Liver (tissue), 8 donors: ENCODE measurements at regions not wholly inside any gene's neighbourhood (a gene's known extent, or its start where the extent isn't known, plus 50 kb on each side); places are given as distances from the start of the nearest gene placed in this dataset.

Source experiments
- DNase-seq: peaks from one replicate; pipeline ENCODE4 v3.0.0-alpha.2; 2017; ENCODE audit warnings: low spot score
- H3K27ac ChIP-seq, 2 donors: one replicate each; pipeline ENCODE4 v1.7.0; 2013; ENCODE audit warnings: inconsistent platforms in 2 of 2, low read length in 2 of 2, control low read depth in 1 of 2, low read depth in 1 of 2, mild to moderate bottlenecking in 1 of 2
- H3K27me3 ChIP-seq, 4 donors: one replicate each; pipeline versions ENCODE4 v1.6.1 to v1.7.0; 2013; ENCODE audit warnings: low read length in 3 of 4, inconsistent platforms in 1 of 4, mild to moderate bottlenecking in 1 of 4, moderate library complexity in 1 of 4; ENCODE audit not compliant: control insufficient read depth in 4 of 4, insufficient read depth in 4 of 4
- H3K36me3 ChIP-seq, 4 donors: one replicate each; pipeline versions ENCODE4 v1.6.1 to v1.7.0; 2013; ENCODE audit warnings: low read length in 3 of 4, mild to moderate bottlenecking in 3 of 4, low read depth in 1 of 4, moderate library complexity in 1 of 4; ENCODE audit not compliant: control insufficient read depth in 4 of 4, insufficient read depth in 3 of 4
- H3K4me1 ChIP-seq, 4 donors: one replicate each; pipeline versions ENCODE4 v1.6.1 to v1.7.0; 2013; ENCODE audit warnings: low read length in 3 of 4, mild to moderate bottlenecking in 3 of 4, moderate library complexity in 1 of 4; ENCODE audit not compliant: control insufficient read depth in 4 of 4, insufficient read depth in 4 of 4
- H3K4me3 ChIP-seq, 3 donors: one replicate each; pipeline versions ENCODE4 v1.6.1 to v1.7.0; 2013; ENCODE audit warnings: low read length in 3 of 3, control low read depth in 1 of 3, low read depth in 1 of 3, mild to moderate bottlenecking in 1 of 3
- H3K9ac ChIP-seq, 2 donors: one replicate each; pipeline ENCODE4 v1.7.0; 2013; ENCODE audit warnings: low read length in 2 of 2, mild to moderate bottlenecking in 2 of 2, moderate library complexity in 2 of 2, control low read depth in 1 of 2, low read depth in 1 of 2
- H3K9me3 ChIP-seq, 4 donors: one replicate each; pipeline versions ENCODE4 v1.6.1 to v1.7.0; 2013; ENCODE audit warnings: low read length in 3 of 4; ENCODE audit not compliant: control insufficient read depth in 4 of 4
- FOXA1 ChIP-seq: IDR thresholded peaks from 2 replicates; pipeline ENCODE4 v1.6.1; 2016; ENCODE audit warnings: antibody characterized with exemption
- FOXA2 ChIP-seq: IDR thresholded peaks from 2 replicates; pipeline ENCODE4 v1.6.1; 2016; ENCODE audit warnings: antibody characterized with exemption
- GABPA ChIP-seq, 2 donors: IDR thresholded peaks in 1 of 2; conservative IDR thresholded peaks in 1 of 2; 2 replicates each; pipeline ENCODE4 v1.6.1; 2016; ENCODE audit warnings: antibody characterized with exemption in 2 of 2, mild to moderate bottlenecking in 1 of 2, moderate library complexity in 1 of 2
- HNF4A ChIP-seq, 2 donors: conservative IDR thresholded peaks; 2 replicates each; pipeline ENCODE4 v1.6.1; 2016; ENCODE audit warnings: antibody characterized with exemption in 2 of 2, mild to moderate bottlenecking in 2 of 2
- HNF4G ChIP-seq: IDR thresholded peaks from 2 replicates; pipeline ENCODE4 v1.6.1; 2016; ENCODE audit warnings: antibody characterized with exemption
- JUND ChIP-seq, 2 donors: IDR thresholded peaks; 2 replicates each; pipeline ENCODE4 v1.6.1; 2016; ENCODE audit warnings: antibody characterized with exemption in 2 of 2
- NR2F2 ChIP-seq: IDR thresholded peaks from 2 replicates; pipeline ENCODE4 v1.6.1; 2016; ENCODE audit warnings: antibody characterized with exemption
- RAD21 ChIP-seq, 2 donors: IDR thresholded peaks; 2 replicates each; pipeline ENCODE4 v1.6.1; 2016; ENCODE audit warnings: antibody characterized with exemption in 2 of 2, mild to moderate bottlenecking in 2 of 2
- RXRA ChIP-seq, 2 donors: IDR thresholded peaks; 2 replicates each; pipeline ENCODE4 v1.6.1; 2017 to 2018; ENCODE audit warnings: antibody characterized with exemption in 2 of 2, mild to moderate bottlenecking in 1 of 2
- SP1 ChIP-seq: IDR thresholded peaks from 2 replicates; pipeline ENCODE4 v1.6.1; 2018; ENCODE audit warnings: antibody characterized with exemption, mild to moderate bottlenecking
- TAF1 ChIP-seq: conservative IDR thresholded peaks from 2 replicates; pipeline ENCODE4 v1.6.1; 2016; ENCODE audit warnings: antibody characterized with exemption, mild to moderate bottlenecking
- YY1 ChIP-seq: IDR thresholded peaks from 2 replicates; pipeline ENCODE4 v1.6.1; 2016; ENCODE audit warnings: antibody characterized with exemption, mild to moderate bottlenecking
- WGBS: extraction: QIAGEN DNeasy Blood & Tissue Kit; methylation state at CpG from one replicate; pipeline ENCODE4 v1.1.7; 2013; 5-methylcytosine and 5-hydroxymethylcytosine counted together
- TF ChIP-seq, protein P1 (sequence below): fragments of 150-350 bp; IDR thresholded peaks from 2 replicates; pipeline ENCODE4 v1.5.1; 2017; ENCODE audit warnings: improper control_type of control experiment, low read depth, low read length; ENCODE audit not compliant: missing input control
- TF ChIP-seq, protein P2 (sequence below): IDR thresholded peaks from 2 replicates; pipeline ENCODE4 v1.6.1; 2016; ENCODE audit warnings: antibody characterized with exemption, mild to moderate bottlenecking
- donor health status: healthy.
- donor health status: healthy.
- donor health status: healthy.
- donor health status: healthy.
- donor health status: healthy.

DNA sequence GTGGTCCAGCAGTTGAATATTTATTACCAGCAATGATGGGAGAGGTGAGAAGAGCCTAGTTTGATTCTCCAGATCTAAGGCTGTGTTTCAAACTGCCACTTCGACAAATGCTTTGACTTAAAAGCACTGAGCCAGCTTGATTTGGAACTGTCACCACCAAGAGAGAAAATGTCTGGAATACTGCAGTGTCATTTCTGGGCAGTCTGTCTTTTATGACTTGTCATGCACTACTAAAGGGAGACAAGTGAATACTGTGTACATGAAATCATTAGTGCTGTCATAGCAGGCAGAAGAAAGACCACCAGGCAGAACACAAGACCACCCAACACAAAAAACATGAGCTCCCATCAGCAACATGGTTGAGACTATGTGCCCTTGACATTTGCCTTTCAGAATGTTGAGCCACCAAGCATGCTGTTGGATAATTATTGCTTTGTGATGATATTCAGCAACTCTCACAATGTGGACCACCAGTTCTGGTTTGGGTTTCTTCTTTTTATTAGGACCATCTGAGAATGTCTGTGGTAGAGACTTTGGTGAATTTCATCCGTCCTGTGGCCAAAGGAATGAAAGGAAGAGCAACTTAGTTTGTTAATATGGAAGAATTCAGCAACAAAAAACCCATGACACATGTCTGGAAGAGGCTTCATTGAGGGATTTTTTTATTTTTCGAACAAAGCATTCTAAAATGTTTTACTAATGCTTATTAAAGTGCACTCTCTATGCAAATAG lies 125.8 kb downstream of the NTMT2 start:
- TF ChIP-seq, protein P1, sequence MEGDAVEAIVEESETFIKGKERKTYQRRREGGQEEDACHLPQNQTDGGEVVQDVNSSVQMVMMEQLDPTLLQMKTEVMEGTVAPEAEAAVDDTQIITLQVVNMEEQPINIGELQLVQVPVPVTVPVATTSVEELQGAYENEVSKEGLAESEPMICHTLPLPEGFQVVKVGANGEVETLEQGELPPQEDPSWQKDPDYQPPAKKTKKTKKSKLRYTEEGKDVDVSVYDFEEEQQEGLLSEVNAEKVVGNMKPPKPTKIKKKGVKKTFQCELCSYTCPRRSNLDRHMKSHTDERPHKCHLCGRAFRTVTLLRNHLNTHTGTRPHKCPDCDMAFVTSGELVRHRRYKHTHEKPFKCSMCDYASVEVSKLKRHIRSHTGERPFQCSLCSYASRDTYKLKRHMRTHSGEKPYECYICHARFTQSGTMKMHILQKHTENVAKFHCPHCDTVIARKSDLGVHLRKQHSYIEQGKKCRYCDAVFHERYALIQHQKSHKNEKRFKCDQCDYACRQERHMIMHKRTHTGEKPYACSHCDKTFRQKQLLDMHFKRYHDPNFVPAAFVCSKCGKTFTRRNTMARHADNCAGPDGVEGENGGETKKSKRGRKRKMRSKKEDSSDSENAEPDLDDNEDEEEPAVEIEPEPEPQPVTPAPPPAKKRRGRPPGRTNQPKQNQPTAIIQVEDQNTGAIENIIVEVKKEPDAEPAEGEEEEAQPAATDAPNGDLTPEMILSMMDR, result no peak
- TF ChIP-seq HNF4G (no peak), RAD21 (IDR thresholded peaks at IDR 0.05) (no peak), FOXA2 (no peak), TAF1 (no peak), YY1 (no peak), NR2F2 (no peak), GABPA (IDR thresholded peaks at IDR 0.05 in 1 of 2, conservative IDR thresholded peaks at IDR 0.05 in 1 of 2) (no peak), HNF4A (conservative IDR thresholded peaks at IDR 0.05) (no peak), JUND (IDR thresholded peaks at IDR 0.05) (no peak)
- DNase-seq, result no peak
- H3K4me1 ChIP-seq, result no peaks in the 10 kb centered on the region

DNA sequence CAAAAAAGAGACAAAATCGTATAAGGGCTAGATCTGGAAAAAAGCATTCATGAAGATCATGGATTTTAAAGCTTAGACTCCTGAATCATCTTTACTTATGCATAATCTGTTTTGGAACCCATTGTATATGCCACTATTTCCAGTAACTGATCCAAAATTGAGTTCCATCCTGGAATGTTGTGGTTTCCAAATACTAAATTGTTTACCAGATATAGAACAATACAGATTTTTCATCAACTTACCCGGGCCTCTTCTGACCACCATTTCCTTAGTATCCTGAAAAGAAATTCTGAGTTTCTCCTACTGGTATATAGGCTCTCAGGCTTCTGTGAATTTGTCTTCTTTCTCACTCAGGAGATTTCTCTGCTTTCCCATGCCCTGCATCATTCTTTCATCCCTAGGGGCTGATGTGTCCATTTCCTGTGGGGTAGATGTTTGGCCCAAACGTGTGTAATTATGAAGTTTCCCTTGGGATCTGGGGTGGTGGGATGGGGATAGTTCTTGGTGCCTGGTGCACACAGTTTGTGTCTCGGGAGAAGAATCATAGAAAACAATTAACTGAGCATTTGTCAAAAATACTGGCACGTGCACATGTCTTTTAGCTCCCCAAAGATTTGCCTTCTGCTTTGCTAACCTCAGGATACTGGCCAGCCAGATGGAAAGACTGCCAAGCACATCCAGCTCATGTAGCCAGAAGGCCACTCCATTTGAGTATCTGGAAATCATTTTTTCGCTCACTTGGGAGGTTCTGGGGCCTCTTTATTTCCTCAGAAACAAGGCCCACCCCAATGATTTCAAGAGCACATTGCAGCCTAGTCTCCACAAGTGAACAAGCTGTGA lies 127.8 kb downstream of the NTMT2 start:
- no peak for DNase-seq
- peaks cover 0 to 4% (median under 1%) of the 10 kb centered on the region in 4 donors for H3K9me3 ChIP-seq
- H3K4me3 ChIP-seq, result no peak overlapping the region
- H3K36me3 ChIP-seq, result no peaks in the 10 kb centered on the region
- H3K9ac ChIP-seq, result no peak overlapping the region
- no peaks in the 10 kb centered on the region for H3K27me3 ChIP-seq
- no peak overlapping the region for H3K27ac ChIP-seq
- no peaks in the 10 kb centered on the region for H3K4me1 ChIP-seq
- no peak for TF ChIP-seq NR2F2
- TF ChIP-seq FOXA2, result no peak
- TF ChIP-seq, protein P1, result no peak
- no peak for TF ChIP-seq TAF1
- no peak for TF ChIP-seq SP1
- 49% methylated on average over 6 of the region's 6 CpGs for WGBS

More for the DNA sequence above, 125.8 kb downstream of the NTMT2 start:
- peaks cover 0 to 4% (median 0%) of the 10 kb centered on the region in 4 donors for H3K9me3 ChIP-seq
- H3K9ac ChIP-seq, result no peak overlapping the region
- WGBS, result 51% methylated on average over 3 of the region's 3 CpGs
- no peak overlapping the region for H3K27ac ChIP-seq
- no peaks in the 10 kb centered on the region for H3K27me3 ChIP-seq
- no peak overlapping the region for H3K4me3 ChIP-seq
- no peaks in the 10 kb centered on the region for H3K36me3 ChIP-seq

DNA sequence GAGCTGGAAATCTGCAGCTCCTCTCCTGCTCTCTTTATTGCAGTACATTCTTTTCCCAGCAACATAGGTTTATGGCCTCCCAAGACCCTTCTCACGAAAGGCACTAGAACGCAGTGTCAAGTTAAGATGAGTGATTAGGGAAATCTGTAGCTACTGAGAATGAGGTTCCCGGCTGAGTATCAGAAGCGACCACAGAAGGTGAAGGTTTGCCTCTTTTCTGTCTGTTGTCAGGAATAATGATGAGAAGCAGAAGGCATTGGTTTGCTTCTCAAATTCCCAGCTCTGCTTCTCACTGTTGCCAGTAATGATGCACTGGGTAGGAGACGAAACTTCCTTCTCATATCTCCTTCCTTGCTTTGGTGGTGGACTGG lies 128.4 kb downstream of the NTMT2 start:
- Histone ChIP-seq H3K9ac (no peak overlapping the region), H3K4me3 (no peak overlapping the region), H3K9me3 (peaks cover 0 to 4% (median under 1%) of the 10 kb centered on the region in 4 donors), H3K27ac (no peak overlapping the region), H3K27me3 (no peaks in the 10 kb centered on the region), H3K4me1 (no peaks in the 10 kb centered on the region), H3K36me3 (no peaks in the 10 kb centered on the region)
- WGBS, result 69% methylated on average over 5 of the region's 5 CpGs
- DNase-seq, result no peak
- no peak for TF ChIP-seq HNF4A (conservative IDR thresholded peaks at IDR 0.05)
- no peak for TF ChIP-seq FOXA1
- TF ChIP-seq, protein P1, result no peak
- TF ChIP-seq JUND (IDR thresholded peaks at IDR 0.05), result no peak
- TF ChIP-seq HNF4G, result no peak
- TF ChIP-seq TAF1, result no peak
- TF ChIP-seq NR2F2, result no peak
- no peak for TF ChIP-seq YY1
- TF ChIP-seq RXRA (IDR thresholded peaks at IDR 0.05), result no peak
- TF ChIP-seq GABPA (IDR thresholded peaks at IDR 0.05 in 1 of 2, conservative IDR thresholded peaks at IDR 0.05 in 1 of 2), result no peak
- TF ChIP-seq, protein P2, sequence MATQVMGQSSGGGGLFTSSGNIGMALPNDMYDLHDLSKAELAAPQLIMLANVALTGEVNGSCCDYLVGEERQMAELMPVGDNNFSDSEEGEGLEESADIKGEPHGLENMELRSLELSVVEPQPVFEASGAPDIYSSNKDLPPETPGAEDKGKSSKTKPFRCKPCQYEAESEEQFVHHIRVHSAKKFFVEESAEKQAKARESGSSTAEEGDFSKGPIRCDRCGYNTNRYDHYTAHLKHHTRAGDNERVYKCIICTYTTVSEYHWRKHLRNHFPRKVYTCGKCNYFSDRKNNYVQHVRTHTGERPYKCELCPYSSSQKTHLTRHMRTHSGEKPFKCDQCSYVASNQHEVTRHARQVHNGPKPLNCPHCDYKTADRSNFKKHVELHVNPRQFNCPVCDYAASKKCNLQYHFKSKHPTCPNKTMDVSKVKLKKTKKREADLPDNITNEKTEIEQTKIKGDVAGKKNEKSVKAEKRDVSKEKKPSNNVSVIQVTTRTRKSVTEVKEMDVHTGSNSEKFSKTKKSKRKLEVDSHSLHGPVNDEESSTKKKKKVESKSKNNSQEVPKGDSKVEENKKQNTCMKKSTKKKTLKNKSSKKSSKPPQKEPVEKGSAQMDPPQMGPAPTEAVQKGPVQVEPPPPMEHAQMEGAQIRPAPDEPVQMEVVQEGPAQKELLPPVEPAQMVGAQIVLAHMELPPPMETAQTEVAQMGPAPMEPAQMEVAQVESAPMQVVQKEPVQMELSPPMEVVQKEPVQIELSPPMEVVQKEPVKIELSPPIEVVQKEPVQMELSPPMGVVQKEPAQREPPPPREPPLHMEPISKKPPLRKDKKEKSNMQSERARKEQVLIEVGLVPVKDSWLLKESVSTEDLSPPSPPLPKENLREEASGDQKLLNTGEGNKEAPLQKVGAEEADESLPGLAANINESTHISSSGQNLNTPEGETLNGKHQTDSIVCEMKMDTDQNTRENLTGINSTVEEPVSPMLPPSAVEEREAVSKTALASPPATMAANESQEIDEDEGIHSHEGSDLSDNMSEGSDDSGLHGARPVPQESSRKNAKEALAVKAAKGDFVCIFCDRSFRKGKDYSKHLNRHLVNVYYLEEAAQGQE, result no peak
- no peak for TF ChIP-seq FOXA2
